ENCODE measurements at regions not wholly inside any gene's neighbourhood (a gene's known extent, or its start where the extent isn't known, plus 50 kb on each side); places are given as distances from the start of the nearest gene placed in this dataset.

GRCh38 chr9:7721291-7721690 is 78.3 kb downstream of the DMAC1 start:
- TF ChIP-seq, protein P1, sequence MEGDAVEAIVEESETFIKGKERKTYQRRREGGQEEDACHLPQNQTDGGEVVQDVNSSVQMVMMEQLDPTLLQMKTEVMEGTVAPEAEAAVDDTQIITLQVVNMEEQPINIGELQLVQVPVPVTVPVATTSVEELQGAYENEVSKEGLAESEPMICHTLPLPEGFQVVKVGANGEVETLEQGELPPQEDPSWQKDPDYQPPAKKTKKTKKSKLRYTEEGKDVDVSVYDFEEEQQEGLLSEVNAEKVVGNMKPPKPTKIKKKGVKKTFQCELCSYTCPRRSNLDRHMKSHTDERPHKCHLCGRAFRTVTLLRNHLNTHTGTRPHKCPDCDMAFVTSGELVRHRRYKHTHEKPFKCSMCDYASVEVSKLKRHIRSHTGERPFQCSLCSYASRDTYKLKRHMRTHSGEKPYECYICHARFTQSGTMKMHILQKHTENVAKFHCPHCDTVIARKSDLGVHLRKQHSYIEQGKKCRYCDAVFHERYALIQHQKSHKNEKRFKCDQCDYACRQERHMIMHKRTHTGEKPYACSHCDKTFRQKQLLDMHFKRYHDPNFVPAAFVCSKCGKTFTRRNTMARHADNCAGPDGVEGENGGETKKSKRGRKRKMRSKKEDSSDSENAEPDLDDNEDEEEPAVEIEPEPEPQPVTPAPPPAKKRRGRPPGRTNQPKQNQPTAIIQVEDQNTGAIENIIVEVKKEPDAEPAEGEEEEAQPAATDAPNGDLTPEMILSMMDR (IDR thresholded peaks at IDR 0.05) = no peak
- no peak for TF ChIP-seq POLR2A (IDR thresholded peaks at IDR 0.05)
